ENCODE measurements at regions not wholly inside any gene's neighbourhood (a gene's known extent, or its start where the extent isn't known, plus 50 kb on each side); places are given as distances from the start of the nearest gene placed in this dataset.

DNA sequence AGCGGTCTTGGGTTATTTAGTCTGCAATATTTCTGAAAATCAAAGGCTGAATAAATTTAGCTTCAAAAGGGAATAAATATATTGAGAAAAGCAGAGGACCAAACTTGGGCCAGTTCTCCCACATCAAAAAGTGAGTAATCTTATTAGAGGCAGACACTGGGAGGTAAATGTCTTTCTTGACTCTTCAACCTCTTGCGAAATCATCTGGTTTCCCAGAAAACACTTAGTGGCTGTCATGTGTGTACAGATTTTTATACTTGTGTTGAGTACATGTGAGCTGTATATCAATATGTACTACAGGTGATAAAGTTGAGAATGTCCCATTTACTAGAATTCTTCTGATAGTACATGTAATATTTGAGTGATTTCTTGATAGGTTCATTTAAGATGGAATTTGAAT, 454.9 kb downstream of the PRR16 start:
- TF ChIP-seq, protein P1, sequence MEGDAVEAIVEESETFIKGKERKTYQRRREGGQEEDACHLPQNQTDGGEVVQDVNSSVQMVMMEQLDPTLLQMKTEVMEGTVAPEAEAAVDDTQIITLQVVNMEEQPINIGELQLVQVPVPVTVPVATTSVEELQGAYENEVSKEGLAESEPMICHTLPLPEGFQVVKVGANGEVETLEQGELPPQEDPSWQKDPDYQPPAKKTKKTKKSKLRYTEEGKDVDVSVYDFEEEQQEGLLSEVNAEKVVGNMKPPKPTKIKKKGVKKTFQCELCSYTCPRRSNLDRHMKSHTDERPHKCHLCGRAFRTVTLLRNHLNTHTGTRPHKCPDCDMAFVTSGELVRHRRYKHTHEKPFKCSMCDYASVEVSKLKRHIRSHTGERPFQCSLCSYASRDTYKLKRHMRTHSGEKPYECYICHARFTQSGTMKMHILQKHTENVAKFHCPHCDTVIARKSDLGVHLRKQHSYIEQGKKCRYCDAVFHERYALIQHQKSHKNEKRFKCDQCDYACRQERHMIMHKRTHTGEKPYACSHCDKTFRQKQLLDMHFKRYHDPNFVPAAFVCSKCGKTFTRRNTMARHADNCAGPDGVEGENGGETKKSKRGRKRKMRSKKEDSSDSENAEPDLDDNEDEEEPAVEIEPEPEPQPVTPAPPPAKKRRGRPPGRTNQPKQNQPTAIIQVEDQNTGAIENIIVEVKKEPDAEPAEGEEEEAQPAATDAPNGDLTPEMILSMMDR (IDR thresholded peaks at IDR 0.05): no peak
- no peak for TF ChIP-seq ZFX (IDR thresholded peaks at IDR 0.05; ENCODE audit: borderline replicate concordance)

All from 22Rv1 (cell line).